GM18498 (cell line): ENCODE measurements at regions not wholly inside any gene's neighbourhood (a gene's known extent, or its start where the extent isn't known, plus 50 kb on each side); places are given as distances from the start of the nearest gene placed in this dataset.
"Not testable (repeated sequence)": the region's sequence is repeated elsewhere in the genome, so short reads cannot be mapped to it uniquely, and the experiment has no call there.

Experiments
- ATAC-seq: cut with Tn5 transposase; IDR thresholded peaks from one replicate; pipeline ENCODE4 v1.9.1; 2021; ENCODE audit warnings: mild to moderate bottlenecking, moderate library complexity; ENCODE audit not compliant: unreplicated experiment

DNA sequence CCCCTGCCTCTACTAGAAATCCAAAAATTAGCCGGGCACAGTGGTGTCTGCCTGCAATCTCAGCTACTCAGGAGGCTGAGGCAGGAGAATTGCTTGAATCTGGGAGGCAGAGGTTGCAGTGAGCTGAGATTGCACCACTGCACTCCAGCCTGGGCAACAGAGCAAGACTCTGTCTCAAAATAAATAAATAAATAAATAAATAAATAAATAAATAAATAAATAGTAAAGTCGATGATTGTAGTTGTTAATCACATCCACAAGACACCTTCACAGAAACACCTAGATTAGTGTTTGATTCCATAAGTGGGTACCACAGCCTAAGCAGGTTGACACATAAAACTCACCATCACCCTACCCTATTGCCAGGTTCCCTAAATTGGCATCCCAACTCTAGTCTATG lies 1199.0 kb downstream of the TYW1 start:
- ATAC-seq, result not testable (repeated sequence)

- no peak for ATAC-seq
Measured at GRCh38 chr7:68200051-68200670, 1203.5 kb downstream of the TYW1 start.

GRCh38 chr7:68203251-68203650 lies 1206.6 kb downstream of the TYW1 start:
- ATAC-seq, result no peak

DNA sequence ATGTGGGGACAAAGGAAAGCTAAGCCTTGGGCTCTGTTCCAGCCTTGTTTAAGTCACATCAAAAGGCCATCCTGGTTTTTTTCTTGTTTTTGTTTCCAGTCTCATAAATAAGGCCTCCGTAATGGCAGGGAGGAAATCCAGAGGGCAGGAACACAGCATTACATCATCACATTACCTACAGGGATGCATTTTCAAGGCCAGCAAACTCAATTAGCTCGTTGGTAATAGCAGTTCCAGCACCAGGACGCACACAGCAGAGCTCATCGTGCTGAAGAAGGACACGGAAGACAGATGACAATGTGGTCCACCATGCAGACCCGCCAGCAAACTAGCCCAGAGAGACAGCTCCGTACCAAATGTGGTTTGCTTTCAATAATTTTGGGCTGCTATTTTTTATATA lies 1209.2 kb downstream of the TYW1 start:
- ATAC-seq, result no peak

DNA sequence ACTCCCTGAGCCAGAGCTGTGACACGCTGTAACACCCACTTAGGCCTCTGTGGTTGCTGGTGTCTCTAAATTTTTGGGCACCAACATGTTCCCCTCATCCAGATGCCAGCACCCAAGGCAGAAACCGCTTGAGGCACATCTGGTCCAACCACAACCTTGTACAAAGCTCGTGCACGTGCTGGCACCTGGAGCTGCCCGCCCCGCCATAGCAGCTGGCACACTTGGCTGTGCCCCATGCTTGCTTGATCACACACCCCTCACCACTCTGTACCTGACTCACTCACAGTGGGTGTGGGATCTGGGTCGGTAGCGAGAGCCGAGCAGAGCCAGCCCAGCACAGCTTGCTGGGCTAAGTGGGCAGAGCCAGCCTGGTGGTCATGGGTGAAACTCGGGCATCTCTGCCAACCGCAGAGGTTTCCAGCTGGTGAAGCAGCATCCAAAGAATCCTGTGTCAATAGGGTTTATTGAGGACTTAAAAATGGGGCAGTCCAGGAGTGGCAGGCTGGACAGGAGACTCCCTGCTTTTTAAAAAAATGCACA lies 1210.4 kb downstream of the TYW1 start:
- ATAC-seq, result no peak

DNA sequence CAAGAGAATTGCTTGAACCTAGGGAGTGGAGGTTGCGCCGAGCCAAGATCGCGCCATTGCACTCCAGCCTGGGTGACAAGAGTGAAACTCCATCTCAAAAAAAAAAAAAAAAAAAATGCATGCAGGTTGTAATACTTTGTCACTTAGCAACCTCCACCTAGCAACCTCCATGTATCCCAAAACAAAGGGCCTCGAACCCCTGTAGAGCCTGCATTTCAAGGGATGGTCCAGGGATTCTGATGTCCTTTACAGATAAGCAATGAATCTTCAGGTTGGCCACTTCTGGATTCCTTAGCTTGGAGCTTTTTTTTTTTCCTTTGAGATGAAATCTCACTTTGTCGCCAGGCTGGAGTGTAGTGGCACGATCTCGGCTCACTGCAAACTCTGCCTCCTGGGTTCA lies 1211.0 kb downstream of the TYW1 start:
- ATAC-seq, result no peak

- no peak for ATAC-seq
Measured at GRCh38 chr7:68209486-68209885, 1212.9 kb downstream of the TYW1 start.

- no peak for ATAC-seq
Measured at GRCh38 chr7:68213838-68214237, 1217.2 kb downstream of the TYW1 start.

GRCh38 chr7:68216051-68216450 lies 1219.4 kb downstream of the TYW1 start:
- no peak for ATAC-seq

GRCh38 chr7:68217426-68217825 lies 1220.8 kb downstream of the TYW1 start:
- no peak for ATAC-seq

DNA sequence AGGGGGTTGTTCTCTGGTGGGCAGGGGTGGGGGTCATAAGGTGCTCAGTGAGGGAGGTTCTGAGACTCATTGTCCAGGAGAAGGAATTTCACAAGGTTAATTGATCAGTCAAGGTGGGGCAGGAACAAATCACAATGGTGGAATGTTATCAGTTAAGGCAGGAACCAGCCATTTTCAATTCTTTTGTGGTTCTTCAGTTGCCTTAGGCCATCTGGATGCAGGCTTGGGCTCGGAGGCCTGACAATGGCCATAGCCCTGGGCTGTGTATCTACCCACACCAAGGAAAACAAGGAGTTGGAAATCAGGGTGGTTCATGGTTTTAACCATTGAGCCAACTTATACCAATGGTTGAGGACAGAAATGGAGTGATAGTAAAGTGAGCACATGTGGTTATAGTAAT lies 1221.8 kb downstream of the TYW1 start:
- no peak for ATAC-seq

DNA sequence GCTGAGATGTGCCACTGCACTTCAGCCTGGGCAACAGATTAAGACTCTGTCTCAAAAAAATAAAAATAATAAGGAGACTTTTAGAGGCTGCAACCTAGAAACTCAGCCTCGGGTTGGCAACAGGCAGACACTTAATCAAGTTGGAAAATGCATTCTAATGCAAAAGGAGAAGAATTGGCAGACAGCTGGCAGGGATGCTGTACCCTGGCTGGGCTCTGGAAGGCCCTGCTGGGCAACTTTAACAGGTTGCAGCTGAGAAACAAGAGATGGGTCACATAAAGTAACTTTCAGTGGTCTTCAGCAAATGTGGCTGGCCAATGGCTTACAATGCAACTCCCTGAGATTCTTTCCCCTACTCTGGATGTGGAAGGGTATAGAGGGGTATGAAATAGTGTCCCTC lies 1225.7 kb downstream of the TYW1 start:
- ATAC-seq, result no peak

GRCh38 chr7:68224041-68224741 lies 1227.6 kb downstream of the TYW1 start:
- ATAC-seq, result no peak

- ATAC-seq, result not testable (repeated sequence)
Measured at GRCh38 chr7:68231011-68231410, 1234.4 kb downstream of the TYW1 start.

GRCh38 chr7:68235937-68236336 lies 1239.3 kb downstream of the TYW1 start:
- no peak for ATAC-seq

DNA sequence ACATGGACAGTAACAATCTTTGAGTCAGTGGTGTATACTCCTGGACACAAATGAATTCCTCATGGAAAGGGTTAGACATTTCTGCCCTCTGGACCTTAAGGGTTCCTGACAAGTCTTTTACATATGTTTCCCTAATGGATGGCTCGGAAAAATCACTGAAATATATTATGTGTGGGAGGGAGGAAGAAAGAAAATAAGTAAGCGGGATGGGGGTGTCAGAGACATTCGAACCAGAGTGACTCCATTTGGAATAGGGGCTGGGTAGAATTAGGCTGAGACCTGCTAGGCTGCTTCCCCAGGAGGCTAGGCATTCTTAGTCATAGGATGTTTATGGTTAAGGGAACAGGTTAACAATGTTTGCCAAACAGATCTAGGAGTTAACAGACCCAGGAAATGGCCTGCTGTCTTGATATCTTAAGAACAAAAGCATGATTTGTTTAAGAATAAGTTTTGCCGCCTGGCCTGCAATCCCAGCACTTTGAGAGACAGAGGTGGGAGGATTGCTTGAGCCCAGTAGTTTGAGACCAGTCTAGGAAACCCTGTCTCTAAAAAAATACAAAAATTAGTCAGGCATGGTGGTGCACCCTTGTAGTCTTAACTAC lies 1241.7 kb downstream of the TYW1 start:
- no peak for ATAC-seq

DNA sequence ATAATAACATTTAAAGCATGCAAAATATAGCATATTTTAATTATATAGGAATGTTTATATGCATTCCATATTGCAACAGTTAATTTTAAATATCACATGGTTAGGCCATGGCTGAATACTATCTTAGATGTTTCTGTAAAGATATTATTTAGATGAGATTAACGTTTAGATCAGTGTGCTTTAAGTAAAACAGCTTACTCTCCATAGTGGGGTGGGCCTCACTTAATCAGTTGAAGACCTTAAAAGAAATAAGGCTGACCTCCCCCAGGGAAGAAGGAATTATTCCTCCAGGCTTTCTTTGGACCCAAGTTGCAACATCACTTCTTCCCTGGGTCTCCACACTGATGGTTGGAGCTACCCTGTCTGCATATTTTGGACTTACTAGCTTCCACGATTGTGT lies 1246.5 kb downstream of the TYW1 start:
- ATAC-seq, result no peak

GRCh38 chr7:68244389-68244788 lies 1247.8 kb downstream of the TYW1 start:
- ATAC-seq, result no peak

- no peak for ATAC-seq
Measured at GRCh38 chr7:68245688-68246087, 1249.1 kb downstream of the TYW1 start.

DNA sequence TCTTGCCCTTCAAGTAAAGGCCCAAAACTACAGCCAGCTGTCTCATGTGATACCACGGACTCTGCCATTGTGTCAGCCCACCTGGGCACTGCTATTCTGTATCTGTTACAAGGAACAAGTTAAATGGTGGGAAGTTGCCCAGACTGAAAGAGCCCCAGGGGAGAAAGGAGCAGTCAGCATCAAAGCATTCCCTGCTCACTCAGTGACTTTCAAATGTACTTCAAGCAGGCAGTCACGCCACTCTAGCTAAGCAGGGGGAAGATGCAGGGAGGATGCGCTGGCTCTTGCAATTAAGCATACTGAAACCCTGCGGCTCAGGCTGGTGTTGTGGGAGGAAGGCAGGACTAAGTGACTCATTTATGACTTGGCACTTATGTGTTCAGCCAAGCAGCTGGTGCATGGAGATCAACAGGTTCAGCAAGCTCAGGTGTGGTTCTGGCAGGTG lies 1249.6 kb downstream of the TYW1 start:
- no peak for ATAC-seq

GRCh38 chr7:68247126-68247525 lies 1250.5 kb downstream of the TYW1 start:
- no peak for ATAC-seq

DNA sequence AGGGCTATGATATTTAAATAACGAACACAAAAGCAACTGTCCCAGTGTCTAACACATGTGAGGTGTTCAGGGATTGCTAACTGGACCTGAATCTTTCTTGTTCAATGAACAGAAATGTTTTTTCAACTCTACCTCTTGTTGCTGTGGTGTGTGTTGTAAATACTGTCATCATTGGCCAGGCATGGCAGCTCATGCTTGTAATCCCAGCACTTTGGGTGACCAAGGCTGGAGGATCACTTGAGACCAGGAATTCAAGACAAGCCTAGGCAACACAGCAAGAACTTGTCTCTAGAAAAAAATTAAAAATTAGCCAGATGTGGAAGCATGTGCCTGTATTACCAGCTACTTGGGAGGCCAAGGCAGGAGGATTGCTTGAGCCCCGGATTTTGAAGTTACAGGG lies 1250.9 kb downstream of the TYW1 start:
- ATAC-seq, result no peak
